HL-60 (cell line): ENCODE measurements at regions not wholly inside any gene's neighbourhood (a gene's known extent, or its start where the extent isn't known, plus 50 kb on each side); places are given as distances from the start of the nearest gene placed in this dataset.

Experiments
- CTCF ChIP-seq: IDR thresholded peaks from one replicate; pipeline ENCODE4 v1.5.1; 2011; ENCODE audit warnings: low read length, control low read depth, inconsistent platforms; ENCODE audit not compliant: insufficient read depth
- POLR2AphosphoS5 ChIP-seq: IDR thresholded peaks from 2 replicates; pipeline ENCODE4 v1.6.1; 2012; ENCODE audit warnings: low read depth

DNA sequence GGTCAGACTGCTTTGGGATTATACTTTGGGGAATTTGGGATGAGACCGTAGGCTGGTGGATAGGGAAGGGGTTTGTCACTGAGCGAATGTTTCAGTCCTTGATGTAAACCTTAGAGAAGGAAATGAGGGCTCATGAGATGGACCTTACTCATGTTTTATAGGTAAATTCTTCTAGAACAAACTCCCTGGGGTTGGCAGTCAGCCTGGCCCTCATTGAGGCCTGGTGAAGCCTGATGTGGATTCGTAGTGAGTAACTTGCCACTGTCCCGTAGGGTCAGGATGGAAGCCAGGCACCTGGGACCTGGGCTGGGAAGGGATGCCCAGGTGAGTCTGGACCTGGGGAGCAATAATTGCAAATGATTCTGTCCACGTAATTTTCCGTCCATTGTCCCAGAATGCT lies 258.3 kb downstream of the LPIN1 start:
- TF ChIP-seq CTCF (no peak), POLR2AphosphoS5 (no peak)
